Renal cortex interstitium (tissue), 11 donors: ENCODE measurements at regions not wholly inside any gene's neighbourhood (a gene's known extent, or its start where the extent isn't known, plus 50 kb on each side); places are given as distances from the start of the nearest gene placed in this dataset.
A peak's percentile ranks its signal among the peaks of the same experiment; 100 is the strongest.

Source experiments
- DNase-seq, 11 donors: peaks; one replicate each; pipeline ENCODE4 v3.0.0-alpha.2; 2013; ENCODE audit warnings: low read depth in 9 of 11, low spot score in 4 of 11; ENCODE audit errors: extremely low read depth in 1 of 11

DNA sequence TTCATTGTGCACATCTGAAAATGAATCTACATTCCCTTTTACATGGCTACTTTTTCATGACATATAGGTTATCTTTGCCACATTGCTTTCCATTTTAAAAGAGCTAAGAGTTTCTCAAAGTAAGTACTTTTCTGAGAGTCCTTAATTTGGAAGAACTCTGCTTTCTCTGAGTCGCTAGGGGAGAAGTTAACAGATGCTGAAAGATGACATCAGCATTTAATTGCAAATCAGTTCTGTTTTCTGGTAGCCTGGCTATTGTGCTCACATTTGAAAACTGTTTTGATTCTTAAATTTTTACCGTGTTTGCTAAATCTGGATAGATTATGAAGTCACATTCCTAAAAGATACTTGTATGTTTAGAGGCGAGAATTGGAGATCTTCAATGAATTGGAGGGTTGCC, 107.7 kb upstream of the C1QTNF9B start:
- DNase-seq: no peak

DNA sequence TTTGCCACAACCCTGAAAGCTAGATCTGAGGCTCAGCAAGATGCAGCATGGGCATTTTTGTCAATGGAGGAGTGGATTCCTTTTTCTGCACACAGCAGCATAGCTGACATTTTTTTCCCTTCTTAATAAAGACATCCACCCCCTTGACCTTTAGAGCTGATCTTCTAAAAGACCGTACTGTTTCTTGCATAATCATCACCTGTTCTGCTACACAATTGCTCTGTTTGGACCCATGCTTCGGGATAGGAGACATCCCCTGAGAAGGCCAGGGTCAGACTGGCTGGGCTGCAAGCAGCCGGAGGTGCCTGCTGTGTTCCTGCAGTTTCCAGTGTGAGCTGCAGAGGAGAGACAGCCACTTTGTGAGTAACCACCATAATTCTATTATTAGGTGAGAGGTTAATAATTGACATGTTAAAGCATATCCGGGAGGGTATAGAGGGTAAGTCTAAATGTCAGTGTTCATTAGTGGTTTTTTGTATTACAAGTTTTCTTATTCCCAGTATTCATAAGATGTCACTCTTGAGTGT, 108.5 kb upstream of the C1QTNF9B start:
- peak in 2 of 11 donors; percentile 11 for DNase-seq

GRCh38 chr13:24006520-24007248, 109.4 kb upstream of the C1QTNF9B start:
- DNase-seq: no peak

DNA sequence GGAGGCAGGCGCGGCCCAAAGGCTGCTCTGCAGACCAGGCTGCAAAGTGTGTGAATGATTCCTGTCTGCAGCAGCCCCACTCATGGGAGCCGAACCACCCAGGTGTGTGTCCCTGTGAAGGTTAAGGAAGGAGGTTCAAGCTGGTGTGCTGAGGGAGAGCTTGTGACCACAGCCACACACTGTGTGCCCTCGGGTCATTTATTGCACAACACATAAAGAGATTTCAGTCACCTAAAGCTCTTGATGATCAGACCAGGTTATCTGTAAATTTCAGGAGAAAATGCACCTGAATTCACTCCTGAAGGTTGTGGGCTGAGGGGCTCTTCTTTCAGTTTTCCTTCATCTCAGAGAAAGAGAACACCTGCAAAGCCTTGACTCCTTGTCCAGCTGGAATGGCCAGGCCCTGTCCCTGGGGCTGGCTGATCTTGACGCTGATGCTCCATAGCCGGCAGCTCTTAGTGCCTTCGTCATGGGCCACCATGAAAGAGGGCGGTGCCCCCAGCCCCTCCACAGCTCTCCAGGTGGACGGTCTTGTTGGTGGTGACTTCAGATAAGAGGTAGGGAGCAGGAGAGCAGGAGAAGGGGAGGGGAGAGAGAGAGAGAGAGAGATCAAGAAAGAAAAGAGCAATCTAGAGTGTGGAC, 110.8 kb upstream of the C1QTNF9B start:
- no peak for DNase-seq

- DNase-seq: no peak
These were observed 111.4 kb upstream of the C1QTNF9B start for GRCh38 chr13:24008679-24009078.

DNA sequence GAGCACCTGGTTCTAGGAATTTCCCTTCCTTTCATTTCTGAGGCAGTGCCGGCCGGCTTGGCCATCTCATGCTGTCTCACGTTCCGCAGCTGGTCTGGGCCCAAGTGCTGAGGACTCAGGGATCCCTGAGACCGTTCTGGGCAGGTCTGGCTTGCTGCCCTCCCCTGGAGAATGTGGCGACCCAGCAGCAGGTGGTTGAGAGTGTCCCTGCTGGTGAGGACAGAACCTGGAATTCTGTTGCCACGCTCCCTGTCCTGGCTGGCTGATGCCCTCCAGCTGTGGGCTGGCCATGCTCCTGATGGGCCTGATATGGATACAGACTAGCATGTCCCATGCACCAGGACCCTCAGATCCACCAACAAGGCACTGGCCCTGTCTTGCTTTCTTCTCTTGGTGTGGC, 114.0 kb upstream of the C1QTNF9B start:
- DNase-seq: no peak

- DNase-seq: no peak
These were observed 115.3 kb upstream of the C1QTNF9B start for GRCh38 chr13:24012648-24013047.

GRCh38 chr13:24013189-24013588, 115.9 kb upstream of the C1QTNF9B start:
- DNase-seq: no peak

GRCh38 chr13:24016046-24016445, 118.7 kb upstream of the C1QTNF9B start:
- DNase-seq: no peak

GRCh38 chr13:24022568-24022967, 125.3 kb upstream of the C1QTNF9B start:
- no peak for DNase-seq

DNA sequence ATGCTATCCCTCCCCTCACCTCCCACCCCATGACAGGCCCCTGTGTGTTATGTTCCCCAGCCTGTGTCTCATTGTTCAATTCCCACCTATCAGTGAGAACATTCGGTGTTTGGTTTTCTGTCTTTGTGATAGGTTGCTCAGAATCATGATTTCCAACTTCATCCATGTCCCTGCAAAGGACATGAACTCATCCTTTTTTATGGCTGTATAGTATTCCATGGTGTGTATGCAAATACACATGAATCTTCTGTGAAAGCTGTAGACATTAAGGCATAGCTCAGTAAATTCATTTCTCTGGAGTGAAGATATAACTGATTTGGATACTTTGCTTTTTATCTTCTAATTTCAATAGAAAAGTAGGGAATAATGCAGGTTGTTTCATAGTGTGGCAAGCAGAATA, 125.8 kb upstream of the C1QTNF9B start:
- no peak for DNase-seq

DNA sequence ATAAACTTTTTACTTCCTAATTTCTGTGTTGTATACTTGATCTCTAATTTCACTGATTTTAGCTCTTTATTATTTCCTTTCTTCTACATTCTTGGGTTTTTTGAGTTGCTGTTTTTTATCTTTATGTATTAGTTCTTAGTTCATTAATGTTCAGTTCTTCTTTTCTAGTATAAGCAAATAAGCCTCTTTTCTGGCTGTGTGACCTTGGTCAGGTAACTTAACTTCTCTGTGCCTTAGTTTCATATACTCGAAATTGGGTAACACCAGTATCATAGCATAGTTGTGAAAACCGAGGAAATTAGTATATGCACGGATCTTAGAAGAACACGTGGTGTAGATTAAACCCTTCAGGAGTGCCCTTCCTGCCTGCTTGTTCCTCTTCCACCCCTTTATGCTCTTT, 130.2 kb upstream of the C1QTNF9B start:
- DNase-seq: no peak

DNA sequence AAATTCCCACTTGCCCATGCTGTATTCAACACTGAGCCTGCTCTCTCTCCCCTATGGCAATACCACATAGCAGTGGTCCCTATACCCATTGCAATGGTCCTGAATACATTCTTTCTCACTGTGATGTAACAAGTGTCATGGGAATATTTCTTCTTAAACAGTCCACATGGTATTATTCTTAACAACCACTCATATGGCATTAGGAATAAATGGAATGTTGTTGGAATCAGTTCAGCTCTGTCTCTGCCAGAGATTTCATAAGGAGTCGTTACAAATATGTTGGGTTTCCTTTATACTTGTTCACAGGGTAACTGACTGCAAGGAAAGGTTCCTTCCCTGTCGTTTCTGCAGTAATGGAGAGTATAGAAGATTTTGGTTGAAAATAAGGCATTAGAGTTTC, 128.3 kb upstream of the SPATA13 start:
- no peak for DNase-seq

DNA sequence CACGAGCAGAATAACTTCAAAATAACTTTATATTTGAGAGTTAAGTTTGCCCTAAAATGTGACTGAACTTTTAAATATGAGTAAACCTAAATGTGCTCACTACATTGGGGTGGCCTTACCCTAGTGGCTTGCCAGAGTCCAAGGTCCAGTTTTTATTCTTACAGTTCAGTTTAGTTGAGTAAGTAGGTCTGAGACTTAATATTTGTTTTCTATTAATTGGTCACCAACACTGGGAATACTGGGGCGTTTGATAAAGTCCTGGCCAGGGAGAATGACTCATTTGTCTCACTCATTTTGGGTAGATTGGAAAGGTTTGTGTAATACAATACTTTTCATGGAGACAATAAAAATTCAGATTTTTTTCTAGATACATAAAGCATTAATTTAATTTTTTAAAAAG, 127.8 kb upstream of the SPATA13 start:
- DNase-seq: no peak

GRCh38 chr13:24033527-24034302, 126.8 kb upstream of the SPATA13 start:
- no peak for DNase-seq

DNA sequence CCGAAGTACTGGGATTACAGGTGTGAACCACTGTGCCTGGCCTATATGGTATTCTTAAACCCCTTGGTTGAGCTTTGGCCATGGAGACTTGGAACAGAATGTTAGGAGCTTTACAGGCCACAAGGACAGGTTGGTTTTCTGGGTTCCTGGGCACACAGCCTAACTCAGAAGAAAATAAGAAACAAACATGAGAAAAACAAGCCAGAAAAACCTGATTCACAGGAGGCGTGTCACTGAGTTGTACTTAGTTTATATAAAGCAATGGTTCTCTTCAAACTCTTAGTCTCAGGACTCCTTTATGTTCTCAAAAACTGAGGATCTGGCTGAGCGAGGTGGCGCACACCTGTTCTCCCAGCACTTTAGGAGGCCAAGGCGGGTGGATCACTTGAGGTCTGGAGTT, 125.1 kb upstream of the SPATA13 start:
- DNase-seq: no peak

DNA sequence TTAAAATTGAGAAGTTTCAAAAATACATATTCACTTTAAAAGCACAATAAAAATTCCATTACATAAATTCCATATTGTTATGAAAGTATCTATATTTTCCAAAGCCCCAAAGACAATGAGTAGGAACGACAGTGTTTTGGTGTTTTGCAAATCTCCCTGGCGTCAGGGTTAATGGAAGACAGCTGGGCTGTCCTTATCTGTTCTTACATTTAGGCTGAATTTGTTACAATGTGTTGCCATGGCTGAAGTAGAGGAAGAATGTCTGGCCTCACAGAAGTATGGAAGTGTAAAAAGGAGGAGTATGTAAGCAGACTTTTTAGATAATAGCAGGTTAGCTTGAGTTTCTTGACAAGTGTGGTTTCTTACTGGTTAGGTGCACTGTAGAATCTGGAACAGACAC, 124.4 kb upstream of the SPATA13 start:
- DNase-seq: peak in 2 of 11 donors; percentile 51

DNA sequence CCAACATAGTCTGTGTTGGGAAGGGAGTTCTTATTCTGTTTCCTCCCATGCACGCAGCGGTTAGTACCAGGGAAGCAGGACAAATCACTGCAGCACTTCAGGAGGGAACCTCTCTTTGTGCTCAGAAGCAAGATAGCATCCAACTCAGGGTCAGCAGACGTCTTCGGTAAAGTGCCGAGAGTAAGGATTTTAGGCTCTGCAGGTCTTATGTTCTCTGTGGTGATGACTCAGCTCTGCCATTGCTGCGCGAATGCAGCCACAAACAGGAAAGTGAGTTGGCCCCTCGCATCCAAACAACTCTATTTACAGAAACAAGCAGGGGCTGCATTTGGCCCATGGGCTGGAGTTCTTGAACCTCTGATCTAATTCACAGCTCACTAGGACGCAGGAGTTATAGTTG, 122.1 kb upstream of the SPATA13 start:
- DNase-seq: no peak

DNA sequence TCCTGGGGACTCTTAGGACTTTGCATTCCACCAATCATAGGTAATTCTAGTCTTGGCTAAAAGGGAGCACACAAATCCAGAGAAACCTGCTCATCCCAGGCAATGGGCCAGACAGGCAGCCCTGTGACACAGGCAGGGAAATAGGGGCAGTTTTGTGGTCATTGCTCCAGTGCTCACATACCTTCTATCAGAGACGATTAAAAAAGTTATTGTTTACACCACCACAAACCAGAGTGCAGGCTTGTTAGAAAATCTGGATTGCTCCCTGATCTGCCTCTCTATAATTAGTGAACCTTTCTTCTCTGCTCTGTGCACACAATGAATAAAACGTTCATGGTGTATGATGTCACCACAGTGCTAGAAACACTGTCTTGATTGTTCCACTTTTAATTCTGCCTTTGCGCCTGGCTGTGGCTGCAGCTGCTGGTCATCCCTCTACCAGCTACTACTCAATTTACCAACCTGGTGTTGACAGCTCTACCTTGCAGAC, 121.6 kb upstream of the SPATA13 start:
- no peak for DNase-seq
